Stomach (tissue), 4 donors: ENCODE measurements at regions not wholly inside any gene's neighbourhood (a gene's known extent, or its start where the extent isn't known, plus 50 kb on each side); places are given as distances from the start of the nearest gene placed in this dataset.

Source experiments
- POLR2AphosphoS5 ChIP-seq, 3 donors: sonication (generic); formaldehyde crosslinking; IDR thresholded peaks; one replicate each; pipeline ENCODE4 v1.6.1; 2016; ENCODE audit warnings: antibody characterized with exemption in 3 of 3
- TF ChIP-seq, protein P1 (sequence below), 7 experiments: fragments of 450-650 bp in 4 of 7; fragments of 200-600 bp in 3 of 7; sonication (generic) in 3 of 7; IDR thresholded peaks; one replicate each; pipeline ENCODE4 v1.5.1; 2016 to 2019; ENCODE audit warnings: antibody characterized with exemption in 7 of 7, control low read depth in 2 of 7, mild to moderate bottlenecking in 1 of 7

DNA sequence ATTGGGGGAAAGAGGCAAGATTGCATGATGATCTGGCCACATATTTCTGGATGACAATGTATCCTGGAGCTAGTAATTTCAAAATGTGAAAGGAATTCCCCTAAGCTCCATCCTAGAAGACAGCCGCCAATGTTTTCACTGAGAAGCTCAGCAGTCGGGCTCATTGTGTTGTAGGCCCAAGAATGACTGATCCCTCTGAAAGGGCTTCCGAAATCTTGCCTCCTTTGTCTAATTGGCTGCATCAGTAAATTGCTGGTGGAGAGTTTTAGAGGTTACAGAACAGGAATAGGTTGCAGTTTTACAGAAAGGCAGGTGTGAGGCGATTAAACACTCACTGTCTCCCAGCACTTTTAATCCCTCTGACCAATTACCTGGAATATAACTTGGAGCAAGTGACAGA is 464.1 kb upstream of the SALL1 start:
- TF ChIP-seq, protein P1, sequence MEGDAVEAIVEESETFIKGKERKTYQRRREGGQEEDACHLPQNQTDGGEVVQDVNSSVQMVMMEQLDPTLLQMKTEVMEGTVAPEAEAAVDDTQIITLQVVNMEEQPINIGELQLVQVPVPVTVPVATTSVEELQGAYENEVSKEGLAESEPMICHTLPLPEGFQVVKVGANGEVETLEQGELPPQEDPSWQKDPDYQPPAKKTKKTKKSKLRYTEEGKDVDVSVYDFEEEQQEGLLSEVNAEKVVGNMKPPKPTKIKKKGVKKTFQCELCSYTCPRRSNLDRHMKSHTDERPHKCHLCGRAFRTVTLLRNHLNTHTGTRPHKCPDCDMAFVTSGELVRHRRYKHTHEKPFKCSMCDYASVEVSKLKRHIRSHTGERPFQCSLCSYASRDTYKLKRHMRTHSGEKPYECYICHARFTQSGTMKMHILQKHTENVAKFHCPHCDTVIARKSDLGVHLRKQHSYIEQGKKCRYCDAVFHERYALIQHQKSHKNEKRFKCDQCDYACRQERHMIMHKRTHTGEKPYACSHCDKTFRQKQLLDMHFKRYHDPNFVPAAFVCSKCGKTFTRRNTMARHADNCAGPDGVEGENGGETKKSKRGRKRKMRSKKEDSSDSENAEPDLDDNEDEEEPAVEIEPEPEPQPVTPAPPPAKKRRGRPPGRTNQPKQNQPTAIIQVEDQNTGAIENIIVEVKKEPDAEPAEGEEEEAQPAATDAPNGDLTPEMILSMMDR (IDR thresholded peaks at IDR 0.05), result no peak
- TF ChIP-seq POLR2AphosphoS5 (IDR thresholded peaks at IDR 0.05), result no peak
